HUES6 (cell line): ENCODE measurements at regions not wholly inside any gene's neighbourhood (a gene's known extent, or its start where the extent isn't known, plus 50 kb on each side); places are given as distances from the start of the nearest gene placed in this dataset.
"Not testable (repeated sequence)": the region's sequence is repeated elsewhere in the genome, so short reads cannot be mapped to it uniquely, and the experiment has no call there.

Experiments used
- H3K27ac ChIP-seq: 2 replicates; pipeline ENCODE4 v1.7.0; 2013; ENCODE audit warnings: low read depth, mild to moderate bottlenecking, low read length, inconsistent platforms
- H3K27me3 ChIP-seq: 2 replicates; pipeline ENCODE4 v1.6.1; 2013; ENCODE audit warnings: low read length; ENCODE audit not compliant: control insufficient read depth, insufficient read depth
- H3K36me3 ChIP-seq: 2 replicates; pipeline ENCODE4 v1.6.1; 2013; ENCODE audit warnings: low read length; ENCODE audit not compliant: control insufficient read depth, insufficient read depth
- H3K4me1 ChIP-seq: 2 replicates; pipeline ENCODE4 v1.6.1; 2013; ENCODE audit warnings: low read length; ENCODE audit not compliant: control insufficient read depth, insufficient read depth
- H3K4me3 ChIP-seq: 2 replicates; pipeline ENCODE4 v1.5.1; 2013; ENCODE audit warnings: low read depth, low read length
- H3K9ac ChIP-seq: one replicate; pipeline ENCODE4 v1.6.1; 2013; ENCODE audit warnings: mild to moderate bottlenecking, low read length
- H3K9me3 ChIP-seq: 2 replicates; pipeline ENCODE4 v1.6.1; 2013; ENCODE audit warnings: low read depth, low read length; ENCODE audit not compliant: control insufficient read depth, insufficient read depth

- no peak overlapping the region for H3K27ac ChIP-seq
- no peaks in the 10 kb centered on the region for H3K4me1 ChIP-seq
- no peak overlapping the region for H3K9ac ChIP-seq
- peaks cover 70% of the 10 kb centered on the region; the same call in 1 of the 2 replicates for H3K9me3 ChIP-seq
- H3K36me3 ChIP-seq, result no peaks in the 10 kb centered on the region
- no peak overlapping the region for H3K4me3 ChIP-seq
- no peaks in the 10 kb centered on the region for H3K27me3 ChIP-seq
Observed at GRCh38 chr12:37546901-37547475, 769.6 kb upstream of the ALG10B start.

GRCh38 chr12:37547611-37548010, 769.0 kb upstream of the ALG10B start:
- H3K27ac ChIP-seq, result no peak overlapping the region
- no peak overlapping the region for H3K4me3 ChIP-seq
- H3K4me1 ChIP-seq, result no peaks in the 10 kb centered on the region
- peaks cover 63% of the 10 kb centered on the region; the same call in 1 of the 2 replicates for H3K9me3 ChIP-seq
- no peaks in the 10 kb centered on the region for H3K36me3 ChIP-seq
- no peak overlapping the region for H3K9ac ChIP-seq
- no peaks in the 10 kb centered on the region for H3K27me3 ChIP-seq

DNA sequence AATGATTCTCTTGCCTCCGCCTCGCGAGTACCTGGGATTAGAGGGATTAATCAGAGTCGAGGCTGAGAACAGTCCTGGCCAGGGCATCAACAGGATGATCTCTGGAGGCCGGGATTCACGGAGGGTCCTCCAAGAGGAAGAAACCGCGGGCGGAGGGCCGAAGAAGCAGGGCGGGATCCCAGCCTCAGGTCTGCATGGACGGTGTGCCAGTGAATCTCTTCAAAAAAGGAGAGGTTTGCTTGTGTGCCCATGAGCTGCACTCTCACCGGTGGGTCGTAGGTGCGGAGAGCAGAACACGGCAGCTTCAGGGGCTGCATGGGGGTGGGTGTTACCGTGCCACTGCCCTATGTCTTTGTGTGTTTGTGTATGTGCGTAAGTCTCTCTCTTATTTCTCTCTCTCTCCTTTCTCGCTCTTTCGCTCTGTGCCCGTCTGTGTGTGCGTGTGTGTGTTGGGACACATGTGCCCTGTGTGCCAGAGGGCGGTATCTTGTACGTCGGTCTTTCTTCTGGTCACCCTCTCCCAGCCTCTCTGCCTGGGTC, 768.2 kb upstream of the ALG10B start:
- no peak overlapping the region for H3K27ac ChIP-seq
- no peaks in the 10 kb centered on the region for H3K4me1 ChIP-seq
- H3K27me3 ChIP-seq, result no peaks in the 10 kb centered on the region
- H3K9me3 ChIP-seq, result peaks cover 56% of the 10 kb centered on the region; the same call in 1 of the 2 replicates
- H3K9ac ChIP-seq, result no peak overlapping the region
- no peak overlapping the region for H3K4me3 ChIP-seq
- H3K36me3 ChIP-seq, result no peaks in the 10 kb centered on the region

GRCh38 chr12:37556957-37557356, 759.6 kb upstream of the ALG10B start:
- H3K27ac ChIP-seq, H3K27me3 ChIP-seq, H3K4me1 ChIP-seq, H3K36me3 ChIP-seq, H3K9ac ChIP-seq, H3K4me3 ChIP-seq: not testable (repeated sequence)
- H3K9me3 ChIP-seq, result peaks cover 29% of the 10 kb centered on the region; the same call in 1 of the 2 replicates

DNA sequence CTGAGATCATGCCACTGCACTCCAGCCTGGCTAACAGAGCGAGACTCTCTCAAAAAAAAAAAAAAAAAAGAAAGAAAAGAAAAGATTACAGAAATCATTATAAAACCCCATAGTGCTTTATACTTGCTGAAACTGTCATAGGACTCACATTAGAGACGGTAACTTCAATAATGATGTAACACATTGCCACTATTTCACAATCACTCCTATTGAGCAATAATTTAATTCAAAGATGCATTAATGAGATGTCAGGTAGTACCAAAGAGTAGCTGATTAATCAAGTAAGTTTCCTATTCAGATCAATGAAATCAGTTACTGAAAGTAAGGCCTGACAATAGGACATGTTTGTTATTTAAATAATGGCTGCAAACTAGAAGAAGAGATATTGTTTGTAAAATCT, 751.5 kb upstream of the ALG10B start:
- Histone ChIP-seq H3K9ac (no peak overlapping the region), H3K9me3 (peaks cover 25% of the 10 kb centered on the region; the same call in 1 of the 2 replicates), H3K4me1 (no peaks in the 10 kb centered on the region), H3K27me3 (no peaks in the 10 kb centered on the region), H3K4me3 (no peak overlapping the region), H3K36me3 (no peaks in the 10 kb centered on the region), H3K27ac (no peak overlapping the region)

- H3K27ac ChIP-seq, H3K9ac ChIP-seq, H3K4me1 ChIP-seq, H3K27me3 ChIP-seq, H3K4me3 ChIP-seq, H3K36me3 ChIP-seq: not testable (repeated sequence)
- peaks cover 21% of the 10 kb centered on the region; the same call in 1 of the 2 replicates for H3K9me3 ChIP-seq
Observed at GRCh38 chr12:37570547-37570946, 746.0 kb upstream of the ALG10B start.
